ENCODE measurements at regions not wholly inside any gene's neighbourhood (a gene's known extent, or its start where the extent isn't known, plus 50 kb on each side); places are given as distances from the start of the nearest gene placed in this dataset.

DNA sequence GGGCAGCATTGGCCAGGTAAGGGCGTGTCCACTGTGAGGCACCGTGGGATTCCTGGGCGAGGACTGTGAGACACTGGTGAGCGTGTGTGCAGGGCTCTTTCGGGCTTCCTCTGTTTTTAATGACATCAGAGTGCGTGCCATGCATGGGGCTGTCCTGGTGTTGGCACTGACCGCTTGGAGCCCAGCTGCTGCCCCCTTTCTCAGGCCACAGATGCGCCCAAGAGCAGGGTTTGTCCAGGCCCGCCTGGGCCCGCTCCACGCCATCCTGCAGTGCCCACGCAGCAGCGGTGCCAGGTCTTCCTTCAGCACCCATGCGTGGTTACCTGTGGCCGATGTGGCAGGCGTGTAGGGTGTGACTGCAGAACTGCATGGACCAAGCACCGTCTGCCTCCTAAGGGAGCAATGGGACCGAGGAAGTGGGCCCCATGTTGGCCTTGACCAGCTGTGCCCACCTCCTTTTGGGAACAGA lies 72.3 kb upstream of the SEPTIN5 start:
- Mint-ChIP-seq H3K36me3 (ENCODE audit: low read depth, unreplicated experiment) (peaks cover 4% of the 10 kb centered on the region), H3K4me3 (ENCODE audit: unreplicated experiment) (no peak overlapping the region)

DNA sequence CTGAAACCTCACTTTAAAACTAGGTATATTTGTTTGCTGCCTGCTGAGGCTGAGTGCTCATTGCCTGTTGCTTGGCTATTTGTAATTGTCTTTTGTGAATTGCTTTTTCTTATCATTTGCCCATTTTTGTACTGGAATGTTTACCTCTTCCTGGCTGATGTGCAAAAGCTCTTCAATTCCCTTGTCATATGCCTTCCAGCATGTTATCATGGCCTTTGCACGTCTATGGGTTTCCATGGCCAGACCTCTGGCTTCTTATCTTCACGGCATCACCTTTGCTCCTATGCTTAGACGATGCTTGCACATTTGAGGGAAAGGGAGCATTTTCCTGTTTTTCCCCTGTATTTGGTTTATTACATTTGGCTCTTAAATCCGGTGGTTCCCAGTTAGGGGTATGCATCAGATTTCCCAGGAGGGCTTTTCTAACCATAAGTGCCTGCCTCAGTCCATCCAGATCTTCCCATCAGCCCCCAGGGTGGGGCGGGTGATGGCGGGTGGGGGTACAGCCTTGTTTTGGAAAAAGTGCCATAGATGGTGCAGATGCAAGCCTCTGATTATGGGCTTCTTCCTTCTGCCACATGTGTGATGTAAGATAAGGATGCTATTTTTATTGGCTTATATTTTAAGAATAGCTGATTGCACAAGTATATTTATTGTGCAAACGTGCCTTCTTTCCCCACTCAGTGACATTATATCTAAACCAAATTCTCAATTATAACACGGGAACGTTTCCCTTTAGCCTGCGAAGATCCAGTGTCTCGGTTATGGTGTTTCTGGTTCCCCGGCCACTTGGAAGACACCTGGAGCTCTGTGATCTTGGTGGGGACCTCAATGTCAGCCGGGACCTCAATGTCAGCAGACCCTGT lies 70.6 kb upstream of the SEPTIN5 start:
- no peak overlapping the region for H3K27ac Mint-ChIP-seq (ENCODE audit: unreplicated experiment)
- H3K4me1 Mint-ChIP-seq (ENCODE audit: unreplicated experiment): no peaks in the 10 kb centered on the region
- no peaks in the 10 kb centered on the region for H3K9me3 Mint-ChIP-seq (ENCODE audit: unreplicated experiment)
- H3K36me3 Mint-ChIP-seq (ENCODE audit: low read depth, unreplicated experiment): peaks cover 9% of the 10 kb centered on the region
- H3K27me3 Mint-ChIP-seq (ENCODE audit: unreplicated experiment): peaks cover 5% of the 10 kb centered on the region
- DNase-seq (ENCODE audit: low spot score): no peak
- H3K4me3 Mint-ChIP-seq (ENCODE audit: unreplicated experiment): no peak overlapping the region
- TF ChIP-seq, protein P1, sequence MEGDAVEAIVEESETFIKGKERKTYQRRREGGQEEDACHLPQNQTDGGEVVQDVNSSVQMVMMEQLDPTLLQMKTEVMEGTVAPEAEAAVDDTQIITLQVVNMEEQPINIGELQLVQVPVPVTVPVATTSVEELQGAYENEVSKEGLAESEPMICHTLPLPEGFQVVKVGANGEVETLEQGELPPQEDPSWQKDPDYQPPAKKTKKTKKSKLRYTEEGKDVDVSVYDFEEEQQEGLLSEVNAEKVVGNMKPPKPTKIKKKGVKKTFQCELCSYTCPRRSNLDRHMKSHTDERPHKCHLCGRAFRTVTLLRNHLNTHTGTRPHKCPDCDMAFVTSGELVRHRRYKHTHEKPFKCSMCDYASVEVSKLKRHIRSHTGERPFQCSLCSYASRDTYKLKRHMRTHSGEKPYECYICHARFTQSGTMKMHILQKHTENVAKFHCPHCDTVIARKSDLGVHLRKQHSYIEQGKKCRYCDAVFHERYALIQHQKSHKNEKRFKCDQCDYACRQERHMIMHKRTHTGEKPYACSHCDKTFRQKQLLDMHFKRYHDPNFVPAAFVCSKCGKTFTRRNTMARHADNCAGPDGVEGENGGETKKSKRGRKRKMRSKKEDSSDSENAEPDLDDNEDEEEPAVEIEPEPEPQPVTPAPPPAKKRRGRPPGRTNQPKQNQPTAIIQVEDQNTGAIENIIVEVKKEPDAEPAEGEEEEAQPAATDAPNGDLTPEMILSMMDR (IDR thresholded peaks at IDR 0.05; ENCODE audit: unreplicated experiment): no peak

More for the DNA sequence above, 72.3 kb upstream of the SEPTIN5 start:
- TF ChIP-seq, protein P1 (IDR thresholded peaks at IDR 0.05; ENCODE audit: unreplicated experiment): no peak
- no peak for DNase-seq (ENCODE audit: low spot score)
- Mint-ChIP-seq H3K4me1 (ENCODE audit: unreplicated experiment) (no peaks in the 10 kb centered on the region), H3K27ac (ENCODE audit: unreplicated experiment) (no peak overlapping the region), H3K9me3 (ENCODE audit: unreplicated experiment) (no peaks in the 10 kb centered on the region), H3K27me3 (ENCODE audit: unreplicated experiment) (peaks cover 5% of the 10 kb centered on the region)

DNA sequence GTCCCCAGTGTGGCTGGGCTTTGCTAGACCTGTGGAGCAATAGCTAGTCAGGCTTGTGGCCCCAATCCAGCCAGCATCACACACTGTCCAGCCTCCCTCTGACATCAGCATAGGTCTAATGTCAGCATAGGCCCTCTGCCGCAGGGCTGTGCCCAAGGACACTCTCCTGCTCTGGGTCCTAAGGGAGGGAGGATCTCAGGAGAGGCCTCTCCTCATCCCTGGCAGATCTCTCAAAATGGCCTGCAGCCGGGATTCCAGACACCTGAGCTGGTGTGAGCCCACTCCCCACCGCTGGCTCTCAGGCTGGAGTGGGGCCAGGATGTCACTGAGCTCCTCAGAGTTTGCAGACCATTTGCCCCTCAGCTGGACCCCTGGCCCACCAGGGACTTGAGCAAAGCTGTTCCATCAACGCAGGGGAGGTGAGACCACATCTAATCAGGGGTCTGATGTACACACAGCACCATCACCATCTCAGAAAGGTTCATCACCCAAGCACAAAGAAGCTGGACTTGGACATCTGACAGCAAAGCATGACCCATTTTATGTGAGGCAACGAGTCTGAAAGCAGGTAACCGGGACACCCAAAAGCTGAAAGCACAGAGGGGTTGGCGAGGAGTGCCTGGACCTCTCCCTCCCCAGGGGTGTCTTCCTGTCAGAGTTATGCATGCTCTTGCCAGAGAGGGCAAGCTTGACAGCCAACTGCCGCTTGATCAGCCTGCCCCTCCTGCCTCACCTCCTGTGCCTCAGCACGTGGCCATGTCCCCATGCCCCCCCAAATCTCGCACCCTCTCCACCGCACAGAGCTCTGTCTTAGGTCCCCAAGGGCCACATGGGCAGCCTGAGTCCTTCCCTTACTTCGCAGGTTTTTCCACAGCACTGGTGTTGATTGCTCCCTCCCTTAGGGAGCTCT lies 69.7 kb upstream of the SEPTIN5 start:
- H3K9me3 Mint-ChIP-seq (ENCODE audit: unreplicated experiment): no peaks in the 10 kb centered on the region
- H3K36me3 Mint-ChIP-seq (ENCODE audit: low read depth, unreplicated experiment): peaks cover 9% of the 10 kb centered on the region
- no peak for DNase-seq (ENCODE audit: low spot score)
- peaks cover 2% of the 10 kb centered on the region for H3K27me3 Mint-ChIP-seq (ENCODE audit: unreplicated experiment)
- no peaks in the 10 kb centered on the region for H3K4me1 Mint-ChIP-seq (ENCODE audit: unreplicated experiment)
- H3K4me3 Mint-ChIP-seq (ENCODE audit: unreplicated experiment): no peak overlapping the region
- no peak overlapping the region for H3K27ac Mint-ChIP-seq (ENCODE audit: unreplicated experiment)
- TF ChIP-seq, protein P1 (IDR thresholded peaks at IDR 0.05; ENCODE audit: unreplicated experiment): no peak

DNA sequence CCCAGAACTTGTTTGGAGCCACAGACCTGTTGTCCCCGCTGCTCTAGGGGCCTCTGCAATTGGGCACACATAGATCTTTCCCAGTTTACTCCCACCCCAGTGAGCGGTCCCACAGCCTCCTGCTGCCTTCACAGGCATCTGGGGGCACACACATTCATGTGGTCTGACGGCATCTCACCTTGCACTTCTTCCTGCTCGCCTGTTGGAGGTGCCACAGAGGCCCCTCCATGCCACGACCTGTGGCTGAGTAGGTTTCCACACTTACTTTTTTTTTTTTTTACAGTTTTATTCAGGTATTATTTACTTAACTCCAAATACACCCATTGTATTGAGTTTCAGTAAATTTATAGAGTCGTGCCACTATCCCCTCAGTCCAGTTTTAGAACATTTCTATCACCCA lies 68.9 kb upstream of the SEPTIN5 start:
- Mint-ChIP-seq H3K27ac (ENCODE audit: unreplicated experiment) (no peak overlapping the region), H3K9me3 (ENCODE audit: unreplicated experiment) (no peaks in the 10 kb centered on the region), H3K4me3 (ENCODE audit: unreplicated experiment) (no peak overlapping the region), H3K27me3 (ENCODE audit: unreplicated experiment) (peaks cover 2% of the 10 kb centered on the region), H3K4me1 (ENCODE audit: unreplicated experiment) (no peaks in the 10 kb centered on the region), H3K36me3 (ENCODE audit: low read depth, unreplicated experiment) (peaks cover 9% of the 10 kb centered on the region)
- no peak for DNase-seq (ENCODE audit: low spot score)
- TF ChIP-seq, protein P1 (IDR thresholded peaks at IDR 0.05; ENCODE audit: unreplicated experiment): no peak
